NCI-H2227 treated with DMSO at 0.1 percent for 48 hours (cell line): ENCODE measurements at regions not wholly inside any gene's neighbourhood (a gene's known extent, or its start where the extent isn't known, plus 50 kb on each side); places are given as distances from the start of the nearest gene placed in this dataset.

Experiments used
- DNase-seq: peaks from one replicate; lab custom pipeline; 2025; lab: John Stamatoyannopoulos, UW

DNA sequence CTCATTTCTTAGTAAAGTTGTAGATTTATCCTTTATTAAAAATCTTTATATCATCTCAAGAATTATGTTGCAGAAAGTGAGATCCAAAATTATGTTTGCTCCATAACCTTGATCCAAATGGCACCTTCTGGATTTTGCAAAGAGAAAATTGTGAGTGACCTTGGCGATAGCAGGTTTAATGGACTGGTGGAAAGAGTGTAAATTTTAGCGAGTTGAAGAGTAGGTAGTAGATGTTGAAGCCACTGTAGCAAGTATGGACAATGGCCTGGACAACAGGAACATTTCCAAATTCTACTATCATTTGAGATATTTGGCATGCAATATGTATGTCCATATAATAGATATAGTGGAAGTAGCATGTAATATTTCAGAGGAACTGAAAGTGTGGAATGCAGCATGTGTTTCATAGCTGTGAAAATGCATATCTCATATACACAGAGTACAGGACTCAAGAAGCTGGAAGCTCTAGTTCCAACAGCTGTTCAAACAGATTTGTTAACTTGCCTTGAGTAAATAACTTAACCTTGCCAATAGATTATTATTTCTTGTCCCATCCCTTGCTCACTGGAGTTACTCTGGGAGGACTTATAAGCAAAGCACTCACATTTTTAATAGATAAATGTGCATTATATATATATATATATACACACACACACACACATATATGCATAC is 152.5 kb upstream of the TLL1 start:
- no peak for DNase-seq

DNA sequence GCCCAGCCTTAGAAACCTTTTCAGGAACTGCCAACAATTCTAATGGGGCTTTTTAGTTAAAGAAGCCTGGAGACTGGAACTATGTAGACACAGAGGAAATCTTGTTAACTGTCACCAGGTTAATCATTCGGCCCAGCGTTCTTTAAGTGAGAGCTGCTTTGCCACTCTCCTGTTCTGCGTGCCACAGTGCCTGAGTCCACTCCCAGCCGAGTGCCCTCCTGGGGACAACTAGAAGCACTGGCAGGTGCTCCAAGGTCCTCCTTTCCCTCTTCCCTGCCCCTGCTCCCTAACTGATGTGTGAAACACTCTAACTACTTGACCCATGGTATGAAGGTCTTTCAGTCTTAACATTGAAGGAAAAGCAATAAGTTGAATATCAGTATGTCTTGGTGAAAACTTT is 151.2 kb upstream of the TLL1 start:
- DNase-seq = no peak

DNA sequence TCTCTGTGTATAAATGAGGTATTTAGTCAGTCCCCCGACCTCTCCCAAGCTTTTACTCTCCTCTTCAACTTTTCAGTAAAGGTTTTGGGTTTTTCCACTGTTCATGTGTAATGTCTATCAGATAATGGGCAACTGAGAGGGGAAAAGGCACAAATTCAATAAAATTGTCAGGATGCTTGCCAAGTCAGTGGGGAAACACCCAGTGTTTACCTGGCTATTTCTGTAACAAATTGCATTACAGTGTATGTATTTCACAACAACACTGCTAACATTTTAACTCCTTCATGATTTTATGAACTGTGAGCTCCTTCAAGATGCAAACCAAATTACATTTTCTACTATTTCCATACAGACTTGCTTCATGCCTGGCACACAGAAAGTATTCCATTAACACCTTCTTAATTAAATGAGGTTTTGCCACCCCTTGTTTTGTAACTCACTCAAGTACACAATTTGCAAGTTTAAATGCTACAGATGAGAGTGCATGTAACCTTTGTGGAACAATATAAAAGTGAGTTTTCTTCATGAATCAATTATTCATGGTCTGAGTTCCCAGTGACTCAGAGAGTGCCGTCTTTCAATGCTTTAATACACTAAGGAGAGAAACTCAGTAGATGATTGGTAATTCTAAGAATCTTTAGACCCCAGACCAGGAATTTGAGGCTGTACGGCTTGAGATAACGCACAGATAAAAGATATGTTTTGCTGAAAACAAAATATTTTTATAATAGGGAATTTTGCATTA is 149.8 kb upstream of the TLL1 start:
- no peak for DNase-seq

DNA sequence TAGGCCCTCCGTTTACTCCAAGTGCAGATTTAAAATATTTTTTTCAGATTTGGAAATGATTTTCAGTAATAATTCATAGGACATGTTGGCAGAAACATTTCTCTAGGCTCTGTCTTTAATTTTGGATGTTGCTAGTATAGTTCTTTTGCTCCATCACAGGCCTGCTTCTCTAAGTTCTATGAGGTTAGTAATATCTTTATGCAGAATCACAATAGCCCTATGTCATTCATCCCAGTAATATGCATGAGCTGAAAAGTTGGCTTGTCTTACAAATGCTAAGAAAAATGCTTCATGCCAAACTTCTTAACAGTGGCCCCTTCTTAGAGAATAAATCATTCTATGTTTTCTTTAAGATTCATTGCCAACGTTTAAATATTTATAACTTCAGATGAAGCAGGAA is 148.3 kb upstream of the TLL1 start:
- no peak for DNase-seq

DNA sequence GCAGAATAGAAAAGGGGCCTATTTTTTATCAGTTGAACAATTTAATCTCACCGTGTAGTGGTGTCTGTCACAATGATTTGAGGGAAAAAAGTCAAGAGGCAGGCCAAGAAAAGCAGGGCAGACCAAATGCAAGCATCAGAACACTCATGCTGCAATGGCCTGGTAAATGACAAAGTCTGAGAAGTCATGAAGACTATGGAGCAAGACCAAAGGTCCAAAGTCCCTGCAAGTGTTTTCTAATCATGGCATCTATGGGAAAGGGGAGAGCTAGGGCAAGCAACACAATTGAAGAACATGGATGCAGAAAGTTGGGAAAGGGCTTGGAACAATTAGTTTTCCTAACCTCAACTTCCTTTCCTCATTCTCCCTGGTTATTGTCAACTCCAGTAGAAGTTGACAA is 147.7 kb upstream of the TLL1 start:
- no peak for DNase-seq

DNA sequence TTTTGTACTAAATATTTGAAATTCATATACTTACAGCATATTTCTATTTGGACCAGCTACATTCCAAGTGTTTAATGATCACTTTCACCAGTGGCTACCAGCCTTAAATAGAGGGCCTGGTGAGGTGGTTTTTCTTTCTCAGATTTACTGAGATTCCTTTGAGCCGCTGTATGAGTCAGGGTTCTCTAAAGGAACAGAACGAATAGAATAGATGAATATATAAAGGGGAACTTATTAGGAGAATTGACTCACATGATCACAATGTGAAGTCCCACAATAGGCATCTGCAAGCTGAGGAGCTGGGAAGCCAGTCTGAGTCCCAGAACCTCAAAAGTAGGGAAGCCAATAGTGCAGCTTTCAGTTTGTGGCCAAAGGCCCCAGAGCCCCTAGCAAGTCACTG is 146.2 kb upstream of the TLL1 start:
- no peak for DNase-seq

DNA sequence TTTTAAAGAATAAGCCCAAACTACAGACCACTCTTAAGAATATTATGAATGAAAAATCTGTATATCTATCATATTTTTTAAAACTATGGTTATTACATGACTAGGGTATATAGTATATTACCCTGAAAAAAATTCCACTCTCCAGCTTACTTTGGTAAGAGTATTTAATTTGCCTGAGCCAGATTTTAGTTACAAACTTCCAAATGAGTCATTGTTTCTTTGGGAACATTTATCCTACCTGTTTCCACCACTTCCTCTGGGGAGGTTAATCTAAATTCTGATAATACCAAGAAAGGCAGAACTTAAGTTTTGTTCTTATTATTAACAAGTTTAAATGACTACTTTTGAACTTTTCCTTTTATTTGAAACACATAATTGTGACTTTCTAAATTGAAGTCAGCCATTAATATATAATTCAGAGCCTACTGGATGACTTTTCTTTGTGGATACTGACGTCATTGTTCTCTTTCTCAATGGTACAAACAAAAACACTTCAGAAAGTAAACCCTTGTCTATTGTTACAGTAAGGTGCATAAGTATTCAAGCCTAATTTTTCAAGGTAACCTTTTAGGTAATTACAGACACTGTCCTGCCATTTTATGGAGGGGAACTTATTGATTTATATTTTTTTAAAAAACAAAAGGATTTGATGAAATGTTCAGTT is 135.6 kb upstream of the TLL1 start:
- no peak for DNase-seq

DNA sequence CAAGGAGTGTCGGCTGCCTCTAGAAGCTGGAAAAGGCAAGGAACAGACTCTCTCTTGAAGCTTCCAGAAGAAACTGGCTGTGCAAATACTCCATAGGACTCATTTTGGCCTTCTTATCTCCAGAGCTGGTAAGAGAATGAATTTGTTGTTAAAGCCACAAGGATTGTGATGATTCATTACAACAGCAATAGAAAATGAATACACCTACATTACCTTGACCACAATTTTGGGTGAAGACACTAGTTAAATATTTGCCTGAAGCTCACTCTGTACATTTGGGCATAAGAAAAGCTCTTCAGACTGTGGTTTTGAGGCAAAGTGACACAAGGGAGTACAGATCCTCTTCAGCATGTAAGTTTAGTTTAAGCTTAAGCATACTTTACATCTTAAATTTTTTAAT is 134.5 kb upstream of the TLL1 start:
- no peak for DNase-seq

DNA sequence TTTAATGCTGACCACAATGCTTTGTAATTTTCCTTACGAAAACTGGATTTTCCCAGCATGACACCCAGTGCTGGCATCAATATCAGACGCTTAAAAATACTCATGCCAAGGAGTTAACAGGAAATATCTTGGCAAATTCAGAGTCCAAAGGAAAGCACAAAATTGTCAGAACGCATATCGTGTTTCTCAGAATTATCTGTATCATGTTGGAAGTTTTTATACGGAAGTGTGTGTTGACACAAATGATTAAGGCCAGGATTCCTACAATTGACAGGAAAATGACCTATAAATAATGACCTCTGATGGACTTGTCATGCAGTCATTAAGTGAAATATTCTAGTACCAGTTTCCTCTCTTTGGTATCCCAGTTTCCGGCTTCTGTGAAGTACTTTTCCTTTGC is 132.1 kb upstream of the TLL1 start:
- DNase-seq = no peak

DNA sequence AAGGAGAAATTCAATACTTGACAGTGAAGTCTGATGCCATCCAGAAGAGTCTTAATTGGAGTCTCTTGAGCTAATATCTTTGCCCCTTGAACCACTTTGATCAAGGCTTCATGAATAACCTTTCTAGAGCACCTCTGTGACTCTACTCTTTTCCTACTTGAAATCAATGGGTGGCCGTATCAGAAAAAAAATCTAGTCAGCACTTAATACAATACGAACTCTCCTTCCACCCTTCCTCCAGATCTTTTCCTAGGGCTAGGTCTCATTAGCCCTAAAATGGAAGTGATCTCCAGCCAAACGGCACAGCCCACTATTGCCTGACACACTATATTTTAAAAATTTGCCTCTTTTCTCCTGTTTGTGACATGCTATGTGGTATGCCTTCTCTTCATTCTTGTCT is 129.6 kb upstream of the TLL1 start:
- no peak for DNase-seq

DNA sequence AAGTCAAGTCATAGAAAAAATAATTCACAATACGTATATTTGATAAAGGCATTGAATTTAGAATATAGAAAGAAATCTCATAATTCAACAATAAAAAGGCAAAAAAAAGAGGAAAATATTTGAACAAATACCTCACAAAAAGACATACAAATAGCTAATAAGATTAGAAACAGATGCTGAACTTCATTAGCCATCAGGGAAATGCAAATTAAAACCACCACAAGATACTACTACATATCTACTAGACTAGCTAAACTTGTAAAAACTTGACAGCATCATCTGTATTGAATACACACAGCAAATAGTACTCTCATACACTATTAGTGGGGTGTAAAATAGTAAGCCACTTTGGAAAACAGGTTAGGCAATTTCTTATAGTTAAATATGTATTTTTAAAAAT is 128.7 kb upstream of the TLL1 start:
- no peak for DNase-seq

DNA sequence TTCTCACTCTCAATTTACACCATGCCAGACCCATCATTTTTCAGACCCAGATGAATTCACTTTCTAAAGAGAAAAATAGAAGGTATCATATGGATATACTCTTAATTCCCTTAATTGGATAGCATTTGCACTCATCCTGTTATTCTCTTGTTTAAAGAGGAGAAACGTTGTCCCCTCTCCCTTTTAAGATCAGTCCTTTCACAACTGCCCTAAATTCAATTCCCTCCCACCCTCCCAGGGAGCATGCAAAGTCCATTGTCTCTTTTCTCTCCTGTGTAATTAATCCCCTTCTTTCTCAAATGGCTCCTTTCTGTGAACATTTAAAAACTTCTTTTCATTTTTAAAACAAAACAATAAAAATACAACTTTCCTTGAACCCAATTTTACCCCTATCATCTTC is 124.7 kb upstream of the TLL1 start:
- no peak for DNase-seq

DNA sequence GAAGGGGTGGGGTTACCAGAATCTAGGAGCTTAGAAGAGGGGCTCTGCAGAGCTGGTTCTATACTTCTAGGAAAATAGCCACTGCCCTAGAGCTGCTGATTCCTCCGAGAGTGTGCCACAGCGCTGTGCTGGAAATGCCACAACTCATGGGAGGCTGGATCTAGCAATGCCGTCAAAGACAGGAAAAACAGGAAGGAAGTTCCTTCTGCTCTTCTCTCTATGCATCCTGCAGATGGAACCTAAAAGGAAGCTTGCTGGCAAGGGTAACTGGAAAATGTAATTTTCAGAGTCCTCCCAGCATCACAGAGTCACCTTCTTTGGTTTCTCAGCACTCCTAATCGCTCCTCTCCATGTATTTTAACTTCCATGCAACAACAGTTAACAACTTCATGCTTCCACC is 121.2 kb upstream of the TLL1 start:
- no peak for DNase-seq

DNA sequence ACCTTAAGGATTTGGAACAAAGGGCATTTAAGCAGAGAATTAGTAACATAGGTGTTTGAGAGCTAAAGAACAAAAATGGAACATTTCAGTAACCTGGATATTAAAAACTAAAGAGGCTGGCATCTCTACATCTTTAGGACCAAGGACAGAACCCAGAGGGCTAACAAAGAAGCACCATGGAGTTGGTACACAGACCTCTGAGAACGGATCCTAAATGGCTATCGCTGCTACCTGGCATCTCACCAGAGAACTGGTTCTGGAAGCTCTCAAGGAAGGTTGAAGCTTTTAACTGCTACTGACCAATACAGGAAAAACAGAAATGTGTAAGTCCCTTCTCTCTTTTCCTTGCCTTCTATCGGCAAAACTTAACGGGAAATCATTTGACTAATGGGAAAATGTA is 118.4 kb upstream of the TLL1 start:
- no peak for DNase-seq

DNA sequence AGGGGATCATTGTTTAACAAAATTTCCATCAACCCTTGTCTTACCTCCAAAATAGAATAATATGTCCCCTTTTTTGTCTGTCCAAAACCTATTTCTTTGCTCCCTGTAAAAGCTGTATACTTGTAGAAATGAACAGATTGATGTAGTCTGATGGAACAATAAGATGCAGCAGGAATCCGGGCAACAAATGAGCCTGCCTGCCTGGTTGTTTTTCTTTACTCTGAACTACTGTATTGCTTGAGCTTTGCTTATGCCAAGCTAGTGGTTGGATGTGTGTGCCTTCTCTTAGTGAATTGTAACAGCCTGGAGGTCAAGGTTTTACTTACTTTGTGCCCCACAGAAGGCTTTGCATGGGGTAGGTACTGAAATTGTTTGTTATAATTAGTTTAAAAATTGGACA is 116.2 kb upstream of the TLL1 start:
- no peak for DNase-seq

DNA sequence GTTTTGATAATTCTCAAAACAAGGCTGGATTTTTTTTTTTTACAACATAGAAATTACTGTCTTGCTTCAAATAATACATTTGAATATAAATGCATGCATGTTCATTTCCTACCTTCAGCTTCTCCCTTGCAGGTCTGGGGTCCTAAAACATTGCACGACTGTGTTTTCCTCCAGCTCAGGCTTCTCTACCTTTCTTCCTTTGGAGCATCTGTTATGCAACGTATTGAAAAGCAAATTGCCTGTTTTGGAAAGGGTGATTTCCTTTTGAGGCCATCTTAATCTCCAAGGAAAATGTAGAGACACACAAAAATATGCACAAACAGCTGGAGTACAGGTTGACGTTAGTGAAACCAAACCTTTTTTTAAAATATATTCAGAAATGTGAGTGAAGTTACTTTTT is 115.6 kb upstream of the TLL1 start:
- no peak for DNase-seq

DNA sequence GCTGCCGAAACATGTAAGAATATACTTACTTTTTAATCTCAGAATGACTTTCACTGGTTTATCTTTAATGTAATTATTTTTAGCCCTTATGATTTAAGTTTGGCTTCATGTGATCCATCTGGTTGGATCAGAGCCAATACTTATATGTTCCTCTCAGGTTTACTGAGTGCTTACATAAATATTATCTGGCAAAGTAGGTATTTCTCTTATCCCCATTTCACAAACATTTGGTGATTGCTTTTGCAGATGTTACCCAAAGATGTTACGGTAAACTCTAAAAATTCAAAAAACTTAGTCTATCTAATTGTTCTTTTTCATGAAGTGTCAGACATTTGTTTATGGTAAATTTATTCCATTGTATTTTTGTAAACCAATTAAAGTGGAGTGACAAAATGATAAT is 115.0 kb upstream of the TLL1 start:
- no peak for DNase-seq

DNA sequence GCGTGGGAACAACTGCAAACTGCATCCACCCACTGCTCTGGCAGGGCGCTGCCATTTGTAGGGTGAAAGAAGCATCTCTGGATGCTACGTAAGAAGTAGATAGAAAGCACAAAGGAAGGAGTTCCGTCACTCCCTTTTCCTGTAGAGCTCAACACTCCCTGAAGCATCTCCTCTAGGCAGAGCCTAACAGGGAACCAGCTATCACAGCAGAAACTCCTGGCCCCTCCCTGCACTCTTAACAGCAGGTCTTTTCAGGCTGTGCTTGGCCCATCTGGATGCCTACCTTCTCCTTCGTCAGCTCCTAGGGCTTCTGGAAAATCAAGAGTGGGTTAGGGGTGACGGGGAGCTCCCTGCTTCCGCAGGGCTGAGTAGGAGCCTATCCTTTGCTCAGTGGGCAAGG is 112.9 kb upstream of the TLL1 start:
- no peak for DNase-seq

DNA sequence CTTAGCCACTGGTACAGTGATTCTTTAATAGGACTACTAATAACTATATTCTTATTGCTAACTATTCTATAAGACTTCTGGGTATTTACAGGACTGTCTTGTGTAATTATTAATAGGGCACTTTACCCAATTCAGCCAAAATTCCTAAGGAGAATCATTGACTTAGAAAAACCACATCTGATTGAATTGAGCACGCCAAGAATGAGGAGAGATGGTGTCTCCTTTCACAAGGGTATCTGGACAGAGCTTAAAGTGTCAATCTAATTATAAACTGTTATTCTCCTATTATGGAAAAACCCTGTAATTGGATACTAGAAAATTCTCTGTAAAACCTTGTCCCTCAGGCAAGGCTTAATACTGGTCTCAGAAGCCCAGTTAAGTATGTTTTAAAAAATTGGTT is 111.1 kb upstream of the TLL1 start:
- no peak for DNase-seq

DNA sequence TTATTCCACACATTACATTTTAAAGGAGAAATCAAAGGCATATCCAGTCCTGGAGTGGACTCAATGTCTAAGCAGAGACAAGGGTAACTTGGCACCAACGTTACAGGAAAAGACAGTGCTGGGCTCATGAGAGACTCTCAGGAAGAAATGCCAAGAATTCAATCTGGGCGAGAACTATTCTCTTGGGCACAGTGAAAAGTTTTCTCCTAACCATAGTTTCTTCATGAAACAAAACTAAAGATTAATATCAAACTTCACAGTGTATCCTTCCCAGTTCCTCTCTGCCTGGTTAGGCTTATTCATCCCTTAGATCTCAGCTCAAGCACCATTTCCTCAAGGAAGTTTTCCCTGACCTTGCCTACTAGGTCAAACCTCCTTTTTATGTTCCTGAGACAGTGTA is 109.4 kb upstream of the TLL1 start:
- no peak for DNase-seq

DNA sequence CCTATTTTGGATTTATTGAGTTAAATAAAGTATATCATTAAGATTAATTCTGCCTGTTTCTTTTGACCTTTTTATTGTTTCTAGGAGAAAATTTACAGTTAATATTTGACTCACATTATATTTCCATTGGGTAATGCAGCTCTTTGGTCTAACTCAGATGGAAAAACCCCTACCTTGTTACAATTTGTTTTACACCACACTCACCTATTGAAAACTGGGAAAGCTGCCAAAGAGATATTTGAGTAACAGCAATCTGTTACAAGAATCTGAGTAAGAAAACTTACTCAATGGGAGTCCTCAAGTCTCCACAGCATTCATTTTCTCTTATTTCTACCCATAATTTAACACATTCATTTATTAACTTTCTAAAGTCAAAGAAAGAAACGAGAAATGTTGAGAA is 108.0 kb upstream of the TLL1 start:
- DNase-seq = no peak

DNA sequence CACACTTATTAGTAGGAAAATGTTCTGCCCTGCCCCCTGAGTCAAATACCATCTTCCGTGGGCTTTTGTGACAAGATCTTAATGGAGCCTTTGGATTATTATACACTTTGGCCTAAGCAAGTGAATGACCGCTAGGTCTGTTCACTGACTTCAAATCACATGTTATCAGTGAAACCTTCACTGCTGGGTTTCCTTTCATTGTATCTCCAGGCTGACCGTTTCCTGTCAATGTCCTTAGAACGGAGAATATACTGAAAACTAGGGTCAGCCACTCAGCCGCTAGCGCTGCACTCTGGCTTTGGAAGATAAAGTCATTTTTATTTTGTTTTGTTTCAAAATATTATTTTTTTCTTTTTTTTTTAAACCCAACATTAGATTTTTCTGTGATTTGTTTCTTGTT is 107.0 kb upstream of the TLL1 start:
- DNase-seq = no peak

DNA sequence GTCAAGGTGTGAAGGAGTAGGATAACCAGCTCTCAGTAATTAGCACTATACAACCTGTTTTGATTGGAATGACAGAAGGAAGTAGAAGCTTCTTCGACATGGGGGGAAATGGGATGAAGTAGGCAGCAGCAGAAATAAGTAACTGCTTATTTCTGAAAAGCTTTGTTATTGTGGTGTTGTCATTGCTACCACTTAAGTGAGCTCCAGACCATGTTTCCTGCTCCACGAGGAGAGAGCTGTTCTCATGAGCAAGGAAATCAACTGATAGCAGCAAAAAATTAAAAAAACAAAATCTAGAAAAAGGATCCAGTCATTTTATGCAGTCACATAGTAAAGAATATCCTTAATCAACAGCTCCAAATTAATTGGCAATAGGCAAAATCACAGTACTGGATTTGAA is 106.1 kb upstream of the TLL1 start:
- no peak for DNase-seq

DNA sequence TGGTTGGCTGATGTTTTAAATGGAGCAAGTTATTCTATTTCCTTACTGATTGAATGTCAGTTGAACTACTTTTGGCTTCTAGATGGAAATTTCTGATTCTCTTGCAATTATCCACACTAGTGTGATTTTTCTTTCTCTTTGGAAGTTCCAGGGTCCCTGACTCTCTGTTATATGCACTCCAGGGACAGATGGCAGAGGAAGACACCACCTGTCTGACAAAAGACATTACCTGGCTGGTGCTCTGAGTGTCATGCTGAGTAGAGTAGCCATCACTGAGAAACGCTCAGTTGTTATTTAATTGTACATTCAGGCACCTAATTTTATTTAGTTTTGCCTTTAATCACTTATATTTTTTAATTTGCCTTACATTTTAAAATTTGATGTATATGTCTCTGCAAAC is 105.4 kb upstream of the TLL1 start:
- DNase-seq = no peak
